H1 (cell line): ENCODE measurements at regions not wholly inside any gene's neighbourhood (a gene's known extent, or its start where the extent isn't known, plus 50 kb on each side); places are given as distances from the start of the nearest gene placed in this dataset.
A peak's percentile ranks its signal among the peaks of the same experiment; 100 is the strongest.

Source experiments
- CTCF ChIA-PET: fragments of 300-600 bp; sonication (Branson Sonifier 250); formaldehyde crosslinking; loops from one replicate; lab custom pipeline; 2021; ENCODE audit not compliant: partially characterized antibody; lab: Charles Lee
- POLR2A ChIA-PET: fragments of 300-600 bp; sonication (Branson Sonifier 250); formaldehyde crosslinking; loops from one replicate; lab custom pipeline; 2021; ENCODE audit warnings: inconsistent platforms; ENCODE audit not compliant: partially characterized antibody; lab: Charles Lee
- DNase-seq, 2 experiments: peaks; one replicate each; pipeline versions ENCODE4 v3.0.0 to v3.0.0-alpha.2; 2010 to 2022; ENCODE audit warnings: low spot score in 2 of 2, low read depth in 1 of 2, mixed read lengths in 1 of 2
- FAIRE-seq: peaks from 2 replicates; lab custom pipeline; 2011; peaks lifted over from hg19 to GRCh38; lab: Jason Lieb, UNC
- H2AFZ ChIP-seq: 2 replicates; pipeline ENCODE4 v1.8.1; 2012; ENCODE audit warnings: low read length, inconsistent platforms
- H2AK5ac ChIP-seq: 2 replicates; pipeline ENCODE4 v1.6.1; 2013; ENCODE audit warnings: low read depth, low read length
- H2BK120ac ChIP-seq: replicated peaks from 2 replicates; pipeline ENCODE3; 2013; ENCODE audit warnings: low read depth, low read length, inconsistent platforms
- H2BK12ac ChIP-seq: 2 replicates; pipeline ENCODE4 v1.6.1; 2013; ENCODE audit warnings: low read depth, low read length
- H2BK15ac ChIP-seq: 2 replicates; pipeline ENCODE4 v1.6.1; 2013; ENCODE audit warnings: low read length
- H2BK20ac ChIP-seq: 2 replicates; pipeline ENCODE4 v1.6.1; 2013; ENCODE audit warnings: low read length
- H2BK5ac ChIP-seq: 2 replicates; pipeline ENCODE4 v1.6.1; 2013; ENCODE audit warnings: low read depth, low read length
- H3K14ac ChIP-seq: 2 replicates; pipeline ENCODE4 v1.6.1; 2013; ENCODE audit warnings: inconsistent platforms; ENCODE audit not compliant: insufficient read length
- H3K18ac ChIP-seq: 2 replicates; pipeline ENCODE4 v1.6.1; 2013; ENCODE audit warnings: low read length; ENCODE audit errors: extremely low read depth
- H3K23ac ChIP-seq: 2 replicates; pipeline ENCODE4 v1.6.1; 2013; ENCODE audit warnings: inconsistent platforms; ENCODE audit not compliant: insufficient read length
- H3K23me2 ChIP-seq: 2 replicates; pipeline ENCODE4 v1.6.1; 2013; ENCODE audit warnings: low read depth, low read length
- H3K27ac ChIP-seq: 2 replicates; pipeline ENCODE4 v1.6.1; 2011; ENCODE audit warnings: low read depth, low read length, inconsistent platforms
- H3K27me3 ChIP-seq, 4 experiments: replicated peaks in 1 of 4; 1 replicate in 1 of 4; 2 replicates in 3 of 4; pipeline versions ENCODE4 v1.6.1 to v1.8.1; 2011 to 2013; ENCODE audit warnings: low read length in 3 of 4, mild to moderate bottlenecking in 3 of 4, inconsistent platforms in 2 of 4, mixed read lengths in 2 of 4, moderate library complexity in 1 of 4; ENCODE audit not compliant: control insufficient read depth in 3 of 4, insufficient read depth in 3 of 4; ENCODE audit errors: extremely low read depth in 1 of 4
- H3K36me3 ChIP-seq, 4 experiments: 2 replicates each; pipeline versions ENCODE4 v1.6.1 to v1.8.1; 2011 to 2013; ENCODE audit warnings: mild to moderate bottlenecking in 4 of 4, low read length in 3 of 4, moderate library complexity in 2 of 4, control low read depth in 1 of 4, inconsistent platforms in 1 of 4; ENCODE audit not compliant: insufficient read depth in 4 of 4, control insufficient read depth in 2 of 4
- H3K4ac ChIP-seq: replicated peaks from 2 replicates; pipeline ENCODE3; 2013; ENCODE audit warnings: low read length, low read depth, mixed read lengths, inconsistent platforms; ENCODE audit not compliant: insufficient read length
- H3K4me1 ChIP-seq, 4 experiments: replicated peaks in 1 of 4; 1 replicate in 1 of 4; 2 replicates in 3 of 4; pipeline versions ENCODE4 v1.6.1 to v1.8.1; 2011 to 2013; ENCODE audit warnings: low read length in 3 of 4, inconsistent platforms in 2 of 4, mixed read lengths in 1 of 4; ENCODE audit not compliant: insufficient read depth in 4 of 4, control insufficient read depth in 3 of 4
- H3K4me2 ChIP-seq, 2 experiments: 2 replicates each; pipeline versions ENCODE4 v1.6.1 to v1.8.1; 2011 to 2013; ENCODE audit warnings: low read depth in 2 of 2, low read length in 2 of 2, control low read depth in 1 of 2, inconsistent platforms in 1 of 2, mild to moderate bottlenecking in 1 of 2; ENCODE audit not compliant: insufficient read depth in 1 of 2
- H3K4me3 ChIP-seq, 4 experiments: fragments of 200-600, 300-600 bp in 1 of 4; sonication (generic), shearing (Covaris generic), sonication (Bioruptor Twin) in 1 of 4; 2 replicates each; pipeline versions ENCODE4 v1.5.1 to v1.8.1; 2011 to 2016; ENCODE audit warnings: low read length in 4 of 4, low read depth in 3 of 4, control low read depth in 2 of 4, inconsistent platforms in 2 of 4, mild to moderate bottlenecking in 2 of 4, mixed read lengths in 1 of 4, moderate library complexity in 1 of 4; ENCODE audit not compliant: insufficient read depth in 2 of 4; ENCODE audit errors: extremely low read depth in 1 of 4
- H3K56ac ChIP-seq: replicated peaks from 2 replicates; pipeline ENCODE3; 2013; ENCODE audit warnings: low read depth, mild to moderate bottlenecking, mixed read lengths, low read length, inconsistent platforms; ENCODE audit not compliant: insufficient read length
- H3K79me1 ChIP-seq: 2 replicates; pipeline ENCODE4 v1.6.1; 2013; ENCODE audit warnings: low read depth, low read length, control low read depth
- H3K79me2 ChIP-seq, 2 experiments: 2 replicates each; pipeline versions ENCODE4 v1.6.1 to v1.8.1; 2012 to 2013; ENCODE audit warnings: low read length in 2 of 2, mild to moderate bottlenecking in 2 of 2, inconsistent platforms in 1 of 2; ENCODE audit not compliant: insufficient read depth in 2 of 2, control insufficient read depth in 1 of 2
- H3K9ac ChIP-seq, 4 experiments: replicated peaks in 1 of 4; 1 replicate in 1 of 4; 2 replicates in 3 of 4; pipeline versions ENCODE4 v1.6.1 to v1.8.1; 2011 to 2013; ENCODE audit warnings: low read depth in 3 of 4, low read length in 3 of 4, control low read depth in 2 of 4, mild to moderate bottlenecking in 2 of 4, moderate library complexity in 2 of 4, inconsistent platforms in 1 of 4; ENCODE audit errors: extremely low read depth in 1 of 4
- H3K9me3 ChIP-seq, 2 experiments: 2 replicates each; pipeline versions ENCODE4 v1.6.1 to v1.8.1; 2012 to 2013; ENCODE audit warnings: mild to moderate bottlenecking in 2 of 2, moderate library complexity in 2 of 2, control low read depth in 1 of 2, inconsistent platforms in 1 of 2, low read depth in 1 of 2, low read length in 1 of 2, mixed read lengths in 1 of 2; ENCODE audit not compliant: insufficient read depth in 2 of 2
- H4K20me1 ChIP-seq, 2 experiments: replicated peaks in 1 of 2; 2 replicates each; pipeline versions ENCODE3 to v1.8.1; 2011 to 2013; ENCODE audit warnings: inconsistent platforms in 2 of 2, low read length in 2 of 2, mild to moderate bottlenecking in 1 of 2; ENCODE audit not compliant: insufficient read depth in 2 of 2, control insufficient read depth in 1 of 2
- H4K5ac ChIP-seq: 2 replicates; pipeline ENCODE4 v1.6.1; 2013; ENCODE audit warnings: low read length, low read depth, mixed read lengths, inconsistent platforms; ENCODE audit not compliant: insufficient read length
- H4K8ac ChIP-seq: 2 replicates; pipeline ENCODE4 v1.8.0; 2013; ENCODE audit warnings: mild to moderate bottlenecking, moderate library complexity, low read length, inconsistent platforms; ENCODE audit not compliant: insufficient read depth; ENCODE audit errors: extremely low read depth
- H4K91ac ChIP-seq: replicated peaks from 2 replicates; pipeline ENCODE3; 2013; ENCODE audit warnings: low read length, mixed read lengths, inconsistent platforms; ENCODE audit not compliant: insufficient read length
- CEBPB ChIP-seq: IDR thresholded peaks from 2 replicates; pipeline ENCODE4 v1.6.1; 2012; ENCODE audit warnings: low read depth, low read length
- CHD2 ChIP-seq: IDR thresholded peaks from 2 replicates; pipeline ENCODE4 v1.6.1; 2012; ENCODE audit warnings: low read length, improper control_type of control experiment
- MAFK ChIP-seq: IDR thresholded peaks from 2 replicates; pipeline ENCODE4 v1.6.1; 2012; ENCODE audit warnings: low read depth, mild to moderate bottlenecking, improper control_type of control experiment, low read length
- SIRT6 ChIP-seq: IDR thresholded peaks from one replicate; pipeline ENCODE4 v1.7.1; 2012; ENCODE audit warnings: low read length, inconsistent platforms
- WGBS, 2 experiments: shearing (Covaris generic) in 1 of 2; methylation state at CpG; one replicate each; pipeline versions ENCODE4 v1.1.6 to v1.1.7; 2013 to 2015; ENCODE audit warnings: low lambda C conversion rate in 2 of 2, mixed read lengths in 2 of 2, inconsistent platforms in 1 of 2, low coverage in 1 of 2, missing lambda C conversion rate in 1 of 2; ENCODE audit not compliant: insufficient replicate concordance in 2 of 2, insufficient coverage in 1 of 2, insufficient read length in 1 of 2; ENCODE audit errors: extremely low coverage in 1 of 2, missing lambda C conversion rate in 1 of 2; 5-methylcytosine and 5-hydroxymethylcytosine counted together

DNA sequence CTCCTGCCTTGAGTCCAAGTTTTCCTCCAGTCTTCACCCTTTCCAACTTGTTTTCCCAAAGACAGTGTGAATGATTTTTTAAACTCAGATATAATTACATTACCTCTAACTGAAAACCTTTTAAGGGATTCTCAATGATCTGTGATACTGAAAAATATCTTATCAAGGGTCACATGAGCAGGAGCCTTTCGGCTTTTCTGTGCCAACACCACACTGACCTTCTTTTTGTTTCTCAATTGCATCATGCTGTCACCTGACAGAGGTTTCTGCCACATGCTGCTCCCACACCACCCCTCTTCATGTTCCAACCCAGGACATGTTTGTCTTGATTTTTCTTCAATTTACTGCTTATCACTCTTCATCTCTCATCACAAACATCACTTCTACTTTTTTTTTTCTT is 820.0 kb downstream of the PRELID2 start:
- Histone ChIP-seq H3K4ac (no peak overlapping the region), H3K36me3 (no peaks in the 10 kb centered on the region), H4K20me1 (no peaks in the 10 kb centered on the region), H2BK20ac (no peak overlapping the region), H2BK5ac (no peak overlapping the region), H3K27ac (no peak overlapping the region), H3K9me3 (no peaks in the 10 kb centered on the region), H3K4me1 (no peaks in the 10 kb centered on the region), H2BK12ac (no peak overlapping the region), H3K4me2 (no peak overlapping the region), H3K79me2 (no peaks in the 10 kb centered on the region), H4K91ac (no peak overlapping the region), H4K5ac (no peak overlapping the region), H4K8ac (no peak overlapping the region), H3K18ac (no peak overlapping the region), H2BK120ac (no peak overlapping the region), H3K23ac (no peak overlapping the region), H3K4me3 (no peak overlapping the region), H3K56ac (no peak overlapping the region), H3K27me3 (no peaks in the 10 kb centered on the region), H2BK15ac (no peak overlapping the region), H2AK5ac (no peak overlapping the region), H3K9ac (no peak overlapping the region), H2AFZ (peak overlapping the region; percentile 77), H3K23me2 (no peaks in the 10 kb centered on the region), H3K14ac (no peak overlapping the region), H3K79me1 (no peaks in the 10 kb centered on the region)
- POLR2A ChIA-PET: no interaction called here
- TF ChIP-seq CHD2: no peak
- TF ChIP-seq MAFK: no peak
- TF ChIP-seq CEBPB: 0 out of 2 replicates have a peak, but pooled peaks have one; percentile 29
- no peak for TF ChIP-seq SIRT6
- 89% methylated on average over 1 of the region's 1 CpG; no CpG with 5 or more reads in 1 of the 2 experiments for WGBS, 2 experiments
- CTCF ChIA-PET: interaction anchor here (0.7 to 2.0 kb wide), 2 partner anchors 9 to 18 kb away, joined by 3 to 4 read pairs; no protein-coding TSS in a partner anchor
- no peak for DNase-seq
- no peak for FAIRE-seq
